ENCODE measurements at regions not wholly inside any gene's neighbourhood (a gene's known extent, or its start where the extent isn't known, plus 50 kb on each side); places are given as distances from the start of the nearest gene placed in this dataset.

DNA sequence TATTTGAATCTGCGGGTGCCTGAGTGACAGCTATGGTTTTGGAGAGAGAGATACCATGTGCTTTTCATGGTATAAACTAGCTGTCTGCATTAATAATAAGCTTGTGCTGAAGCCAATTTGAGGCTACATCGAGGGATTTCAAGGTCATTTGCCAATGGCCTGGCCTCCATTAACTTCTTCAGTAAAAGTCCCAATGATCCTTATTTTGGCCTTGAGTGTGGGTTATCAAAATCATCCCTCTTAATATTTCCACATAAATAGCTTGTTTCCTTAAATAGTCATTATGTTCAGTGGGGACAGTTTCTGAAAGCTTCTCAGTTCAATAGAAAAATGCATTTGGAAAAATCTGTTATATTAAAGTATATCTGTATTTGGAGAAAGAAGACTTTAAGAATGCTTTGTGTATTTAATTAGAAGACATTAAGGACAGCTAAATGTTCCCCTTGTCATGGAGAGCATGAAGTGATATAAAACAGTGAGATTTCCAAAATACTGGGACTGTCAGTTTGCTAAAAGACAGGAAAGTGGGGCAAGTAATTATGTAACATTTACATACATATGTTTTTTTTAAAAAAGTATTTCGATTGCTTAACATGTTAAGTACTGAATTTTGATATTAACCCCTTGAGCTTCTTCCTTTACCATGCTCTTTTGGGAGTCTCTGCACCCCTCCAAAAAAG is 355.5 kb upstream of the ZEB2 start:
- DNase-seq (ENCODE audit: low read depth), result no peak

DNA sequence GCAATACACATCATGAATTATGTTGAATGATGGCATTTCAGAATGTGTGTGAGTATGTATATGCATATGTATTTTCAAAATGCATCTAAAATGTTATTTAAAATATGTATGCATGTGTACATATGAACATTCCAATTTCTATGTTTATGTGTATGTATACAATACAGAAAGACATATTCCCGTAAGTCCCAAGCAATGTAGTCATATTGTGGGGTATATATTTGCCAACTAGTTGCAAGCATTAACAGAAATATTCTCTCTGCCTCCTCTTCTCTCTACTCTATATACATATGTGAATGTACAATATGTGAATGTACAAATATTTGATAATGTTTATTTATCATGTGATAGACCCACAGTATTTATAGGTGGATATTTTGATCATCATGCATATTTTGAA is 345.8 kb upstream of the ZEB2 start:
- no peak for DNase-seq (ENCODE audit: low read depth)

DNA sequence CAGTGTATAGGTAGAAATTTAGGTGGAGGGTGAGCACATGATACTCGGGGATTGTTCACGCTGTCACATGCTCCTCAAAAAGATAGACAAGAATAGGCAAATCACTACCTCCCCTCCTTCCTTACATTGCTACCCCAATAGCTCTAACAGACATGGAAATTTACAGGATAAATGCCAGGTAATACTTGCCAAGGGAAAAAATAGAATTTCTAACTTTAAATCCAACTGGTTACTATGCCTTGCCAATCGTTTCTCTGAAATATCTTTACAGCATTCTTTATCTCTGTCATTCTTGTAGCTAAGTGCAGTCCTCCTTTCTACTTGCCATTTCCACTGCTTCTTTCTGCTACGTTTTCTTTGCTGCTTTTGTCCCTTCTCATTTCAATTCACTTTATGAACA is 339.8 kb upstream of the ZEB2 start:
- no peak for DNase-seq (ENCODE audit: low read depth)

DNA sequence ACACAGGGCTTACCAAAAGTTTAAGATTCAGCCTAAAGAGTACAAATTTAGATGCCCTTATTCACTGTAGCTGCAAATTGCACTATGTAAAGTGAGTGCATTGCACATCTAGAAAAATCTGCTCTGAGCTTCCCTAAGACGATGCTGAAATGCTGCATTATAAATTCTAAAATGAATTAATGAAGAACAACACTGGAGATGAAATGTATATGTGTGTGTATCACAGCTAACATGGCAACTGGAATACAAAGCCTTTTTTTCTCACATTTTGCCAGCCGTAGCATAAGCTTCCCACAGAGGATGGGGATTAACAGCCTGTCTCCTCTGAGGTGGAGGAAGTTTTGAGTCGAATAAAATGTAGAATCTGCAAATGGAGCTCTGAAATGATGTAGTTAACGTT is 338.3 kb upstream of the ZEB2 start:
- DNase-seq (ENCODE audit: low read depth), result no peak

DNA sequence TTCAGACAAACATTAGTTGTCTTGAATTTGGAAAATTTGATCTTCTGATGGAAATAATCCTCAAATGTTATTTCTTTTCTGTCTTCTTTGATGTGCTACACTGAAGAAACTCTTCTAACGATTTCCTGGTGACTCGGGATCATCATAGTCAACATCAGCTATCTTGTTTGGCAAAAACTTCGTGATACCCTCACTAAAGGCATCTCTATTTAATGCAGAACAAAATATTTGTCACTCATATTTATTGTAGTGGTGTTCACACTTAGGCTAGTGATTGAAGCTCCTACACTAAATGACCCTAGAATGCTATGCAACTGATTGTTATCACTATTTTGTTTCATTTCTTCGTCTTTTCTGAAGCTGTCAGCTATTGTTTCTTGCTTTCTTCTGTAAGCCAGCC is 334.7 kb upstream of the ZEB2 start:
- DNase-seq (ENCODE audit: low read depth), result no peak

DNA sequence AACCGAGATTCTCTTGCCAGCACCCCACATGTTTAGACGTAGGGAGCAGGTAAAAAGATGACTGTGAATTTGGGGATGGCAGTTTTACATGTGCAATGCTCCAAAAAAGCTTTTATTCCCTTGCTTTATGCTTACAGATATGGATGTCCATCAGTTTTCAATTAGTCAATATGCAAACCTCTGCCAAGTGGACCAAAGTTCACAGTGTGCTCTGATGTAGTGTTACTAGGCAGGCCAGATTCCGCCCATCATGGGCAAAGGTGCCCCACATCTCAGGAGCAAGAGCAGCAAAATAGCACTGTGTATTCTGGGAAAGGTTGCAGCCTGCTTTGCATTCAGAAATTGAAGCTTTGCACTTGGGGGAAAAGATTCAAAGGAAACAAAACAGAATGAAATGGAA is 329.7 kb upstream of the ZEB2 start:
- DNase-seq (ENCODE audit: low read depth), result no peak

DNA sequence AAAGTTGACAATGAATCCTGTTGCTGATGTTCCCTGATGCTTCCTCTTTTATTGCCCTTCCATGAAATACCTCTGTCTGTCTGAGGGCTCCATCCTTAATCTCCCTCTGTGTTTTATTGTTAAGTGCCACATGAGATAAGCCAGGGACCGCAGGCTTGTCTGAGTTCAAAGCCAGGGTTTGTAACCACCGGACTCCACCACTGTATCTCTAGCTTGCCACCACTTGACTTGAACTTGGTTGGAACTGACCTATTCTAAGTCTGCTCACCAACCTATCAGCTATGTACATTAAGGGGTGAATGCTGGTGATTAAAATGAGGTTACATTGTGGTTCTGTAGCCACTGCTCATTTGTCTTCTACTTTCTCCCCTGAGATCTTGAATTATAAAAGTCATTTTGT is 328.5 kb upstream of the ZEB2 start:
- DNase-seq (ENCODE audit: low read depth), result no peak

DNA sequence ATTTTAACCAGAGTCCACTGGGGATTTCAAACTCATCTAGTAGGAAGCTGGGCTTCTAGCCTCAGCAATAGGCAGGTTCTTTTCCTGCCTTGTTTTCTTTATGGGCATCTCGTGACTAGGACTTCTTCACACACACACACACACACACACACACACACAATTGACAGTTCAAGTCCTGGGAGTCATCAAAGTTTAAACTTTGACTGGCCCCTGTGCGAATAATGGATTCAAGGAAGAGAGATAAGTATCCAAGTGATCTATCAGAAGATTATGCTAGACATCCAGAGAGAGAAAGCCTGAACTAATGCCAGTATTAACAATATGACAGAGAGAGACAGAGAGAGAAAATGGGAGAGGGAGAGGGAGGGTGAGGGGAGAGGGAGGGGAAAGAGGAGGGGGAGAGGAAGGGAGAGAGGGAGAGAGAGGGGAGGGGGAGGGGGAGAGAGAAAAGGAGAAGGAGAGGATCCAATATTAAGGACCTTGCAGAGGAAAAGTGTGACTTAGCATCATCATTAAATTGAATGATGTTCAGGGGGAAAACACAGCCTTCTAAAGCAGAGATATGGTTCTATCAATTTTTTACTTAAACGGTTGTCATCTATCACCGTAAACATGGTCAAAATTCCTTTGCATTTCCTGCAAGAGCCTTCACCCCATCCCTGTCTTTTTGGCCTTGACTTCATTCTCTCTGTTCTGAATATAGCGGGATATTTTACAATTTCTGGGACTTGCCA is 327.6 kb upstream of the ZEB2 start:
- no peak for DNase-seq (ENCODE audit: low read depth)

DNA sequence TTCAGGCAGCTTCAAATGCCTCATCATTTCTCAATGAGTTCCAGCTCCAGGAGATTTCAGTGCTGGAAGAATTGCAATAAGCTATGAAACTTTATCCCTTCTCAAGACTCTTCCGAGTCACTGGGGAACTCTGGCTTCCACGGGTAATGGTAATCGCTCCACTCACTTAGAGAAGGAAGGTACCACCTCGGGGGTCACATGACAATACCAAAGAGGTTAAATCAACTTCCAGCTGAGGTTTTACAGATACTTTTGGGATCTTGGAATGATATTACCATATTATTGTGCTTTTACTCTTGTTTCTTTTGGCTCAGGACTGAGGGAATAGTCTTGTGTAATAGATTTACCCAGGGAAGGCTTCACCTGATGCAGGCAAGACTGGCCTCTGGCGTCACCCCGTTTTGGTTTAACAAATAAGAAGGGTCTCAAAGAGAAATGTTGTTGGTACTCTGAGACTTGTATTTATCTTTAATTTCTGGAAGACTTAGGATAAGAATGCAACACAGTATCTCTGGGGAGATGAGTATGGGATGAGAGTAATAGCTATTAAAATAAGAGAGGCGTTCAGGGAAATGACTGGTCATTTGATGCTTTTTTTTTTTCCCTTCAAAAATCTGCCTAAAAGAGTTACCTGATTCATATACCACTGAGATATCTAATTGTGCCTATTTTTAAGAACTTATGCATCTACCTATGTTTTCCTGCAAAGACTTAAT is 316.9 kb upstream of the ZEB2 start:
- no peak for DNase-seq (ENCODE audit: low read depth)

DNA sequence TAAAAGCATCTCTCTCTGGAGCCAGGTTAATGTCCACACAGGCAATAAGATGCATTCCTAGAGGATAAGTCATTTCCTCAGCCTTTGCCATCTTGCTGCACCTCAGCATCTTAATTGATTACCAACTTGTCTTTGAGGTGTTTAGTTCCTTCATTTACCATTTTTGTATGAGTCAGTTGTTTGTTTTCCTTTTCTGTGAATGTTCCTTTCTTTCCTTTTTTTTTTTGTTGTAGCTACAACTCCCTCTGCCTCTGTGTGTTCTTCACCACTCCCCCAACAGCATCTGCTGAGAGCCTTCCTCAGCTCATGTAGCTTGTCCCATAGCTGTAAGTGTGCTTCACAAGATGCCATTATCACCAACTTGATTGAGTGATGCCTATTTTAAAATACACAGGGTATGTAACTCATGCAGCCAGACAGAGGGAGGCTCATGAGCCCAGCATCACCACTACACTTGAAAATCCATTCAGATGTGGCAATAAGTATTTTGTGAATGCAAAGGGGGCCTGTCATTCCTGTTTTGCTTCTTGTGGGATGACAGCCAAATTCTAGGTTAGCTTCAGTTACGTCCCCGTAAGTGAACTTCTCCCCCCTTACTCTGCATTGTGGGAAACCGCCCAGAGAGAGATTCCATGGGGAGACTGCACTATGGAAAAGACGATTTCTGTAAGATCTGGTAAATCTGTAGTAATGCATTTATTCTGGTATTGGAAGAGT is 315.9 kb upstream of the ZEB2 start:
- DNase-seq (ENCODE audit: low read depth), result no peak

DNA sequence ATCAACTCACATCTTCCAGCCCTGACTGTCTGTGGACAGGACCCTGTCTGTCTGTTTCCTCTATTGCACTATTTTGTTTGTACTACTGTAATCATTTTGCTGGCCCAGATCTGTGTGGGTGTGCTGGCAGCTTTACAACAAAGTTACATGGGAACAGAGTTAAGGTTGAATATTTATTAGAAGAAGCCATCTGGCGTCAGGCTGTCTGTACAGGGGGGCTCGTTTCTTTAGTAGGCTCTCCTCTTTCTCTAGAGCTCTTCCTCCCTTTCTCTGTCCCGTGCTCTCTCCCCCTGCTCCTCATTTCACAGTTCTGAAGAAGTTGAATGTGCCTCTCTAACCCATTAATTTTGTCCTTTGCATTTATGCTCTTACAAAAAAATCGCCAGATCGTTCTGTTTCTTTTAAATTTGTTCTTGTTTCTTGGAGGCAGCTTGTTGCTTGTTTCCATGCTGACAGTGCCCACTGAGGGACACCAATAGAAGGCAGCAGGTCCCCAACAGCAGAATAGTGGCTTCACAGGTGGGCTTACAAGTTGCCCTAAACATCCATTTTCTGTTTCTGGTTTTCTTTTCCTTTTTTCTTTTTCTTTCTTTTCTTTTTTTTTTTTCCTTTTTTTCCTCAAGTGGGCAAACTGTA is 315.2 kb upstream of the ZEB2 start:
- DNase-seq (ENCODE audit: low read depth), result peak; percentile 46

DNA sequence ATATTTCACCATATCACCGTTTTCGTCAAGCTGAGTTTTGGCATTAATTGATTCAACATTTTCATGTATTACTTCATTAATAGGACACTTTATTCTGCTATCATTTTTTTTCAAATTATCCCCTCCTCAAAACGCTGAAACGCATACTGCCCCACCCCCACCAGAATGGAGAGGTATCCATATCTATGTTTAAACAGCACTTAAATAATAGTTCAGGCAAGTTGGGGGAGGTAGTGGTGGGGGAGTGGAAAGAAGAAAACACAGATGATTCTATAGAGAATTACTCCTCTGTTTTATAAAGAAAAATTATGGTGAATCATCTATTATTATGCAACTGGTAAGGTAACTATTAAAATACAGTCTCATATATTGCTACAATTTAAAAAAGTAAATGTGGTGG is 314.4 kb upstream of the ZEB2 start:
- no peak for DNase-seq (ENCODE audit: low read depth)

DNA sequence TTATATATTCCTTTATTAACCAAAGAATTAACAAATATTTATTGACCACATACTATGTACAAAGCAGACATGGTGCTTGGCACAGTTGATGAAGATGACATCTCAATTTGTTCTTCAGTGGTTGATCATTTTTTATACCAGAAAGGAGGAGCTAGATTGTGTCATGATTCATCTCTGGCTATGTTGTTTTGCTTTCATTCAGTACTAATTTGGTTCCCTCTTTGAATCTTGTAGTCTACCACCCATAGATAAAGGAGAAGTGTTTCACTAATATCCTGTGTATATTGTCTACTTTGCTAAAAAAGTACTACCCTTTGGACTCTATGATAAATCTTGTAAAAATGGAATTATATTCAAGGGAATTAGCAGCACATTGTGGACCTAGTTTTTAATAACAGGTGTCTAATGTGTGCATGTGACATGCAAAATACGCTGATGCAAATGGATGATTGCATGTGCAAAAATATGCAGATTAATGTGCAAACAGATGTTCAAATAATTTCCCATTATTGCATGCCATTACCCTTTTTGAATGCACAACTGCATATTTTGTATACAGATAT is 313.2 kb upstream of the ZEB2 start:
- no peak for DNase-seq (ENCODE audit: low read depth)

DNA sequence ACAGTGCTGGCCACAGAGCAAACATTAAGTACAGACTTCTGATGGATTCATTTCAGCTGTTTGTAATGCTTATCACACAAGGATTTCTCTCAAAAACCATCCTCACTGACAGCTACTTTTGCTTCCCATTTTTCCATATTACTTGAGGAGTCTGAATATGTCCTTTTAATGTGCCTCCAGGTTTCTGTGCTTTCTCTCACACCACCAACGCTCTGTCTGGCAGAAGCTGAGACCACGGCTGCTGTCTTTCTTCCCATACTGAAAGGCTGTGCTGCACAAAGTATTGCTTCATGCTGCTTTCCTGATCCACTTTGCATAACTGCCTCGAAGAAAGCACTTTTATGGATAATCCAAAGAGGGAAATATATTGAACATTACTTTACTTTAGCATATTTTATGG is 312.1 kb upstream of the ZEB2 start:
- DNase-seq (ENCODE audit: low read depth), result no peak

DNA sequence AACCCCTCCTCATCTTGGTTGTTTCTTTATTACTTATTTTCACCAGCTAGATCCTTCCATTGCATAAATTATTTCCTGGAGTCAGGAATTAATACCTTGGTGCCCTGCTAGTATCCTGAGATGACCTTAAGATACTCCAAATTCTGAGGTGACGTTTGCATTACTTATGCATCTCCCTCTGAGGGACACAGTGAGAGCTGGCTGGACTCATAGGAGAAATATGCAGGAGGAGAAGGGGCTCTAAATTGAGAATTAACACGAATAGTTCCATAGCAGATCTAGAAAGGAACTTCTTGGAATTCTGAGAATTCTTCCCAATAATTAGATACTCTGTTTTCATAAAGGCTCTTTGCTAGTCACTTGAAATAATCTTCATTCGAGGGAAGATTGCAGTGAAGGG is 310.6 kb upstream of the ZEB2 start:
- DNase-seq (ENCODE audit: low read depth), result no peak

DNA sequence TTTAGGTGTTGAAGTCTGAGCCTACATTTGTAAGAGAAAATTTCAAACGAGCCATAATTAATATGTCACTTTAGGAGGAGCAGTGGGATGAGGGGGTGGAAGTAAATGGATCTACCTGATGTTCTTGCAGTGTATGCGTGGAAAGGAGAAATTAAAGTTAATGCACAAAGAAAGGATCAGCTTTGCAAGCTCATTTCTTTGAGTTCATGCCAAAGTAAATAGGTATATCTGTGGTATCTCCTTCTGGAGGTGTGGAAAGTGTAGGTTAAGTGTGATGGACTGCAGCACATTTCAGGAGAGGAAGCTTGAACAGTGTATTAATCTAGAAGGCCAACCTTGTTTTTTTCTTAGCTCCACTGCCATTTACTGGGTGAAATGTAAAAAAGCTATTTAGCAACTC is 307.5 kb upstream of the ZEB2 start:
- no peak for DNase-seq (ENCODE audit: low read depth)

DNA sequence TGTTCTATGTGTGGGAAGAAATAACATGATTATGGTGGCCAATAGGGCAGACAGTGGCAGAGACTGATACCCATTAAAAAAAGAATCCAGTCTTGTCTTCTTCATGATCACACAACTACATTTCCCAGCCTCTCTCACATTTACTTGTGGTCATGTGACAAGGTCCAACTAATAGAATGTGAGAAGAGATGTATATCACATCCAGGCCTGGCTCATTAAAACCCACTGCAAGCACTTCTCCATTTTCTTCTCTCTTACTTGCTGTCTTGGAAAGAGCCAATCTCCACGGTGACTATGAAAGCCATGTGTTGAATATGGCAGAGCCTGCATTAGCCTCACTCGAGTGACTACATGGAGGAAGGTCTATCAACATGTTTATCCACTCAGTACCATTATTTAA is 306.2 kb upstream of the ZEB2 start:
- DNase-seq (ENCODE audit: low read depth), result no peak

DNA sequence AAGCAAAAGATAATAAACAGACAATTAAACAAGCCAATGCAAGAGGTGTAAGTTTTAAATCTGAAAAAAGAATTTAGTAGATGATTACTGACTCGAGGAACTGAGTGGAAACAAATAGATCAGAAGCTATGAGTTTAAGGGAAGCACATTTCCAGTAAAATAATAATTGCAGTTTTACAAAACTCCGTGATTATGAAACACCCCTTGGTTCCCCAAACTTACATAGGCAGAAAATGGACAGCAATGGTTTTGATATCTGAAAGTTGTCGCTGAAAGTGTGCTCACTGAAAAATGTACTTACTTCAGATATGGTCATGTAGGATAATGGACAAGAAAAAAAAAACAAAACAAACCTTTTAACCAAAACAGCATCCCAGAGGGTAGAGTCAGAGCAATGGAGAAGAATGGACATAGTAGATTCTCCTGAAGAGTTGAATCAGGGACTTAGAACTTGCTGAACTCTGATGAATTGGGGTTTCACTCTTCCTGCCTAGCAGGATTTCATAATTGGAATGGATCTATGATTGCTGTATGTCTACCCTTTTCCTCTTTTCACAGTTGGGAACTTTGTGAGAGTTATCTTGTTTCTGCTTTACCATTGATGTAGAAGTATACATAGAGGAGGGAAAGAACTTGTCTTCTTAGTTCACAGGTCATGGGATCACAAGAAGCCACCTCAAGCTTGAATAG is 305.6 kb upstream of the ZEB2 start:
- no peak for DNase-seq (ENCODE audit: low read depth)

DNA sequence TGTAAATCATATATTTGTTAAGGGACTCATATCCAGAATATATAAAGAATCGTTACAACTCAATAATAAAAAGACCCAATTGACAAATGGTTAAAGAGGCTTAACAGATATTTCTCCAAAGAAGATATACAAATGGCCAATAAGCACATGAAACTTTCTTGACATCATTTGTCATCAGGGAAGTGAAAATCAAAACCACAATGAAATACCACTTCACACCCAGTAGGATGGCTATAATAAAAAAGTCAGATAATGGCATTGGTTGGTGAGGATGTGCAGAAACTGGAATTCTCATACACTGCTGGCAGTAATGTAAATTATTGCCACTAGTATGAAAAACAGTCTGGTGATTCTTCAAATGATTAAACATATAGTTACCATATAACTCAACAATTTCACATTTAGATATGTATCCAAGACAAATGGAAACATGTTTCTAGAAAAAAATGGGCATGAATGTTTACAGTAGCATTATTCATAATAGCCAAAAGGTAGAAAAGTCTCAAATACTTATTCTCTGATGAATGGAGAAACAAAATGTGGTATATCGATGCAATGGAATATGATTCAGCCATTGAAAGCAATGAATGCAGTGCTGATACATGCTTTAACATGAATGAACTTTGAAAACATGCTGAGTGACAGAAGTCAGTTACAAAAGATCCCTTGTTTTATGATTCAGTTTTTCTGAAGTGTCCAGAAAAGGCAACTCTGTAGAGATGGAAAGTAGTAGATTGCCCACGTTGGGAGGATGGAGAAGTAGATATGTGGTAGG is 304.6 kb upstream of the ZEB2 start:
- DNase-seq (ENCODE audit: low read depth), result no peak

DNA sequence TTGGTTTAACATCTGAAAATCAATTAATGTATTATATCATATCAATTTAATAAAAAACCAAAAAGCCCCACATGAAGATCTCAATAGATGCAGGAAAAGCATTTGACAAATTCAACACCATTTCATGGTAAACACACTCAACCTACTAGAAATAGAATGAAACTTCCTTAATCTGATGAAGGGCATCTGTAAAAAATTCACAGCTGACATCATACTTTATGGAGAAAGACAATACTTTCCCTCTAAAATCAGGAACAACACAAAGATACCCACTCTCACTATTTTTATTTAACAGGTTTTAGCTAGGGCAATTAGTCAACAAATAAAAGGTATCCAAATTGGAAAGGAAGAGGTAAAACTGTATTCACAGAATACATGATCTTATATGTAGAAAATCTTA is 303.0 kb upstream of the ZEB2 start:
- DNase-seq (ENCODE audit: low read depth), result no peak

DNA sequence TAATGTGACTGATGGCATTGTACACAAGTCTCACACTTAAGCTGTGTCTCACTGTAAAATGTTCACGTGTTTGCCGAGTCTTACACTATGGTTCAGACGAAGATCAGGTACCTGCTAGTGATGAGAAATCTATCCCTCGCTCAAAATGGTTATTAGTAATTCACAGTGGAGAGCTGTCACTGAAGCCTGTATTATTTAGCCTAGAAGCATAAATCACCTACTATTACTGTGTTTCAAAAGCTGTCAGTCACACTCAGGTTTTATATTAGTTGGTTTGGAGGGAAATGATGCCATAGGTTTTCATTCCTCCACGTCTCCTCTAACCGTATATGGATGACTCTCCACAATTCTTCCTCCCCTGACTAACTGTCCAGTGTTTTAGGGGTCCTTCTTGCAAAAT is 292.4 kb upstream of the ZEB2 start:
- no peak for DNase-seq (ENCODE audit: low read depth)
